ENCODE measurements at regions not wholly inside any gene's neighbourhood (a gene's known extent, or its start where the extent isn't known, plus 50 kb on each side); places are given as distances from the start of the nearest gene placed in this dataset.

- ChIA-PET POLR2A (no interaction called here), CTCF (ENCODE audit: low intra/inter-chr PET ratio, low total read pairs) (no interaction called here)
- ATAC-seq (no peak), DNase-seq (ENCODE audit: low spot score) (no peak), FAIRE-seq (no peak)
- Histone ChIP-seq H2AFZ (ENCODE audit: low read length) (no peak overlapping the region), H3K27me3 (ENCODE audit: control insufficient read depth in 1 of 2, insufficient read depth in 2 of 2, low read length in 2 of 2) (no peaks in the 10 kb centered on the region), H3K9ac (ENCODE audit: insufficient read depth, low read depth, low read length) (no peak overlapping the region), H3K36me3 (replicated peaks in 1 of 2; ENCODE audit: control insufficient read depth in 1 of 2, insufficient read depth in 2 of 2, low read length in 2 of 2) (no peaks in the 10 kb centered on the region), H3K79me2 (ENCODE audit: insufficient read depth, low read length) (no peaks in the 10 kb centered on the region), H3K4me1 (ENCODE audit: insufficient read depth, low read length) (no peaks in the 10 kb centered on the region), H3K9me3 (ENCODE audit: low read length) (no peaks in the 10 kb centered on the region; the same call in 1 of the 2 replicates), H3K4me3 (replicated peaks in 1 of 3; ENCODE audit: insufficient read depth in 1 of 3, low read depth in 2 of 3, low read length in 3 of 3) (no peak overlapping the region), H4K20me1 (ENCODE audit: insufficient read depth, low read length) (no peaks in the 10 kb centered on the region), H3K4me2 (ENCODE audit: low read depth, low read length) (no peak overlapping the region), H3K27ac (ENCODE audit: extremely low read length, insufficient read depth, low read length) (no peak overlapping the region)
- intact Hi-C loops (cut with micrococcal nuclease; ENCODE audit: unreplicated experiment): no loop called here
- in situ Hi-C loops (cut with HindIII; ENCODE audit: extremely low pct_ligation_motif_present, low pct_unique_long_range_greater_than_20kb): no loop called here
- BruUV-seq (replicated peaks): no TSS peak
- no peak for TF ChIP-seq ZNF800 (CRISPR knock-in tag; IDR thresholded peaks at IDR 0.05)
- no peak for TF ChIP-seq GTF2F1 (IDR thresholded peaks at IDR 0.05; ENCODE audit: low read length)
- no peak for TF ChIP-seq CCAR2 (optimal IDR thresholded peaks at IDR 0.05; ENCODE audit: low read depth, low read length)
- no peak for TF ChIP-seq IRF1 (CRISPR knock-in tag; IDR thresholded peaks at IDR 0.05; ENCODE audit: low read depth)
- TF ChIP-seq KLF13 (CRISPR knock-in tag; IDR thresholded peaks at IDR 0.05): no peak
- no peak for TF ChIP-seq PBX3 (CRISPR knock-in tag; IDR thresholded peaks at IDR 0.05; ENCODE audit: borderline replicate concordance)
- no peak for TF ChIP-seq TAF15 (IDR thresholded peaks at IDR 0.05; ENCODE audit: low read depth, low read length, poor library complexity, severe bottlenecking)
- TF ChIP-seq HOXD1 (CRISPR knock-in tag; IDR thresholded peaks at IDR 0.05): no peak
- no peak for TF ChIP-seq HINFP (CRISPR knock-in tag; IDR thresholded peaks at IDR 0.05; ENCODE audit: low read depth)
- no peak for TF ChIP-seq ZBTB25 (CRISPR knock-in tag; IDR thresholded peaks at IDR 0.05)
- no peak for TF ChIP-seq FOXA1 (IDR thresholded peaks at IDR 0.05)
- no peak for TF ChIP-seq FOXA1 (CRISPR knock-in tag; IDR thresholded peaks at IDR 0.05)
- TF ChIP-seq ZNF768 (CRISPR knock-in tag; IDR thresholded peaks at IDR 0.05): no peak
These were observed 68.7 kb upstream of the ADGRL2 start for GRCh38 chr1:81731989-81732388.

Measured in HepG2 (cell line).